ENCODE measurements at regions not wholly inside any gene's neighbourhood (a gene's known extent, or its start where the extent isn't known, plus 50 kb on each side); places are given as distances from the start of the nearest gene placed in this dataset.

- DNase-seq (ENCODE audit: unreplicated experiment): no peak
- Mint-ChIP-seq H3K27ac (ENCODE audit: low read depth, unreplicated experiment) (no peak overlapping the region), H3K36me3 (ENCODE audit: insufficient read depth, unreplicated experiment) (no peaks in the 10 kb centered on the region), H3K9me3 (ENCODE audit: unreplicated experiment) (no peaks in the 10 kb centered on the region), H3K4me3 (ENCODE audit: unreplicated experiment) (no peak overlapping the region), H3K4me1 (ENCODE audit: insufficient read depth, unreplicated experiment) (no peaks in the 10 kb centered on the region), H3K27me3 (ENCODE audit: insufficient read depth, unreplicated experiment) (no peaks in the 10 kb centered on the region)
- CTCF ChIA-PET: no interaction called here
- POLR2A ChIA-PET: no interaction called here
- BruUV-seq (replicated peaks): no TSS peak
- intact Hi-C loops (cut with micrococcal nuclease): no loop called here
- TF ChIP-seq CTCF (IDR thresholded peaks at IDR 0.05; ENCODE audit: unreplicated experiment): no peak
Measured at GRCh38 chr1:88321706-88322105, 362.4 kb upstream of the PKN2 start.

GRCh38 chr1:88324899-88325298 lies 359.2 kb upstream of the PKN2 start:
- Mint-ChIP-seq H3K9me3 (ENCODE audit: unreplicated experiment) (no peaks in the 10 kb centered on the region), H3K36me3 (ENCODE audit: insufficient read depth, unreplicated experiment) (no peaks in the 10 kb centered on the region), H3K27ac (ENCODE audit: low read depth, unreplicated experiment) (no peak overlapping the region), H3K4me1 (ENCODE audit: insufficient read depth, unreplicated experiment) (peaks cover 6% of the 10 kb centered on the region), H3K27me3 (ENCODE audit: insufficient read depth, unreplicated experiment) (no peaks in the 10 kb centered on the region), H3K4me3 (ENCODE audit: unreplicated experiment) (no peak overlapping the region)
- no peak for DNase-seq (ENCODE audit: unreplicated experiment)
- POLR2A ChIA-PET: no interaction called here
- intact Hi-C loops (cut with micrococcal nuclease): no loop called here
- no peak for TF ChIP-seq CTCF (IDR thresholded peaks at IDR 0.05; ENCODE audit: unreplicated experiment)
- no TSS peak for BruUV-seq (replicated peaks)
- CTCF ChIA-PET: no interaction called here

- DNase-seq (ENCODE audit: unreplicated experiment): peak; percentile 77
- no peak for TF ChIP-seq CTCF (IDR thresholded peaks at IDR 0.05; ENCODE audit: unreplicated experiment)
- no peak overlapping the region for H3K4me3 Mint-ChIP-seq (ENCODE audit: unreplicated experiment)
- BruUV-seq (replicated peaks): no TSS peak
- no peaks in the 10 kb centered on the region for H3K36me3 Mint-ChIP-seq (ENCODE audit: insufficient read depth, unreplicated experiment)
- ChIA-PET CTCF (interaction anchor here (0.5 to 1.5 kb wide), 5 partner anchors 25 to 1136 kb away, joined by 3 to 5 read pairs (median 3); no protein-coding TSS in a partner anchor), POLR2A (interaction anchor here (0.6 to 1.3 kb wide), 2 partner anchors 8 to 316 kb away, joined by 3 to 5 read pairs; no protein-coding TSS in a partner anchor)
- peaks cover 6% of the 10 kb centered on the region for H3K4me1 Mint-ChIP-seq (ENCODE audit: insufficient read depth, unreplicated experiment)
- no peak overlapping the region for H3K27ac Mint-ChIP-seq (ENCODE audit: low read depth, unreplicated experiment)
- intact Hi-C loops (cut with micrococcal nuclease): no loop called here
- no peaks in the 10 kb centered on the region for H3K27me3 Mint-ChIP-seq (ENCODE audit: insufficient read depth, unreplicated experiment)
- no peaks in the 10 kb centered on the region for H3K9me3 Mint-ChIP-seq (ENCODE audit: unreplicated experiment)
Measured at GRCh38 chr1:88327391-88328267, 356.4 kb upstream of the PKN2 start.

GRCh38 chr1:88330201-88330600 lies 353.9 kb upstream of the PKN2 start:
- BruUV-seq (replicated peaks): no TSS peak
- H3K27me3 Mint-ChIP-seq (ENCODE audit: insufficient read depth, unreplicated experiment): no peaks in the 10 kb centered on the region
- no peaks in the 10 kb centered on the region for H3K36me3 Mint-ChIP-seq (ENCODE audit: insufficient read depth, unreplicated experiment)
- POLR2A ChIA-PET: no interaction called here
- CTCF ChIA-PET: interaction anchor here (0.5 to 0.6 kb wide), 2 partner anchors 11 to 350 kb away, joined by 3 to 4 read pairs; no protein-coding TSS in a partner anchor
- no peak overlapping the region for H3K27ac Mint-ChIP-seq (ENCODE audit: low read depth, unreplicated experiment)
- no peak for DNase-seq (ENCODE audit: unreplicated experiment)
- H3K9me3 Mint-ChIP-seq (ENCODE audit: unreplicated experiment): no peaks in the 10 kb centered on the region
- TF ChIP-seq CTCF (IDR thresholded peaks at IDR 0.05; ENCODE audit: unreplicated experiment): no peak
- H3K4me3 Mint-ChIP-seq (ENCODE audit: unreplicated experiment): no peak overlapping the region
- peaks cover 6% of the 10 kb centered on the region for H3K4me1 Mint-ChIP-seq (ENCODE audit: insufficient read depth, unreplicated experiment)
- intact Hi-C loops (cut with micrococcal nuclease): no loop called here

Data from MCF 10A (cell line).